ENCODE measurements at regions not wholly inside any gene's neighbourhood (a gene's known extent, or its start where the extent isn't known, plus 50 kb on each side); places are given as distances from the start of the nearest gene placed in this dataset.
"Not testable (repeated sequence)": the region's sequence is repeated elsewhere in the genome, so short reads cannot be mapped to it uniquely, and the experiment has no call there.

GRCh38 chr1:143799568-143800187 lies 172.1 kb downstream of the FAM72C start:
- not testable (repeated sequence) for TF ChIP-seq POLR2A, POLR2AphosphoS5 (IDR thresholded peaks at IDR 0.05)

Data from breast epithelium (tissue), 3 donors.